ENCODE measurements at regions not wholly inside any gene's neighbourhood (a gene's known extent, or its start where the extent isn't known, plus 50 kb on each side); places are given as distances from the start of the nearest gene placed in this dataset.

GRCh38 chr10:2660276-2660675 lies 407.1 kb upstream of the PFKP start:
- Histone ChIP-seq H3K4me1 (ENCODE audit: low read depth) (no peaks in the 10 kb centered on the region), H3K27ac (no peak overlapping the region), H3K36me3 (no peaks in the 10 kb centered on the region), H3K4me3 (no peak overlapping the region), H3K9me3 (ENCODE audit: low read depth) (no peaks in the 10 kb centered on the region), H3K27me3 (peaks cover 20% of the 10 kb centered on the region)
- no peak for TF ChIP-seq CTCF (IDR thresholded peaks at IDR 0.05; ENCODE audit: low read depth, low read length)
- DNase-seq (ENCODE audit: low read depth in 1 of 2, low spot score in 1 of 2) = no peak

GRCh38 chr10:2659660-2660209 lies 407.6 kb upstream of the PFKP start:
- H3K4me1 ChIP-seq (ENCODE audit: low read depth) = no peaks in the 10 kb centered on the region
- peaks cover 20% of the 10 kb centered on the region for H3K27me3 ChIP-seq
- no peaks in the 10 kb centered on the region for H3K36me3 ChIP-seq
- no peak overlapping the region for H3K27ac ChIP-seq
- H3K9me3 ChIP-seq (ENCODE audit: low read depth) = no peaks in the 10 kb centered on the region
- H3K4me3 ChIP-seq = no peak overlapping the region
- TF ChIP-seq CTCF (IDR thresholded peaks at IDR 0.05; ENCODE audit: low read depth, low read length) = no peak
- no peak for DNase-seq (ENCODE audit: low read depth in 1 of 2, low spot score in 1 of 2)

GRCh38 chr10:2658780-2659179 lies 408.6 kb upstream of the PFKP start:
- H3K27me3 ChIP-seq = peaks cover 20% of the 10 kb centered on the region
- TF ChIP-seq CTCF (IDR thresholded peaks at IDR 0.05; ENCODE audit: low read depth, low read length) = no peak
- DNase-seq (ENCODE audit: low read depth in 1 of 2, low spot score in 1 of 2) = no peak
- H3K36me3 ChIP-seq = no peaks in the 10 kb centered on the region
- no peaks in the 10 kb centered on the region for H3K9me3 ChIP-seq (ENCODE audit: low read depth)
- H3K27ac ChIP-seq = no peak overlapping the region
- H3K4me3 ChIP-seq = no peak overlapping the region
- H3K4me1 ChIP-seq (ENCODE audit: low read depth) = no peaks in the 10 kb centered on the region

- no peak for TF ChIP-seq CTCF (IDR thresholded peaks at IDR 0.05; ENCODE audit: low read depth, low read length)
- Histone ChIP-seq H3K27me3 (peaks cover 44% of the 10 kb centered on the region), H3K9me3 (ENCODE audit: low read depth) (no peaks in the 10 kb centered on the region), H3K27ac (no peak overlapping the region), H3K36me3 (no peaks in the 10 kb centered on the region), H3K4me1 (ENCODE audit: low read depth) (no peaks in the 10 kb centered on the region), H3K4me3 (no peak overlapping the region)
- no peak for DNase-seq (ENCODE audit: low read depth in 1 of 2, low spot score in 1 of 2)
These were observed 417.0 kb upstream of the PFKP start for GRCh38 chr10:2650328-2650727.

GRCh38 chr10:2641028-2641427 lies 426.3 kb upstream of the PFKP start:
- H3K36me3 ChIP-seq = no peaks in the 10 kb centered on the region
- no peak for TF ChIP-seq CTCF (IDR thresholded peaks at IDR 0.05; ENCODE audit: low read depth, low read length)
- H3K4me1 ChIP-seq (ENCODE audit: low read depth) = no peaks in the 10 kb centered on the region
- no peaks in the 10 kb centered on the region for H3K9me3 ChIP-seq (ENCODE audit: low read depth)
- DNase-seq (ENCODE audit: low read depth in 1 of 2, low spot score in 1 of 2) = no peak
- H3K27ac ChIP-seq = no peak overlapping the region
- H3K4me3 ChIP-seq = no peak overlapping the region
- H3K27me3 ChIP-seq = peaks cover 69% of the 10 kb centered on the region

- Histone ChIP-seq H3K9me3 (ENCODE audit: low read depth) (no peaks in the 10 kb centered on the region), H3K4me1 (ENCODE audit: low read depth) (peaks cover 6% of the 10 kb centered on the region), H3K27me3 (peaks cover 78% of the 10 kb centered on the region), H3K4me3 (no peak overlapping the region), H3K27ac (no peak overlapping the region), H3K36me3 (no peaks in the 10 kb centered on the region)
- DNase-seq (ENCODE audit: low read depth in 1 of 2, low spot score in 1 of 2) = peak in 1 of 2 donors; percentile 81
- TF ChIP-seq CTCF (IDR thresholded peaks at IDR 0.05; ENCODE audit: low read depth, low read length) = no peak
These were observed 433.7 kb upstream of the PFKP start for GRCh38 chr10:2633630-2634029.

Measured in cardiac muscle cell (in vitro differentiated cells and primary cell).